ENCODE measurements at regions not wholly inside any gene's neighbourhood (a gene's known extent, or its start where the extent isn't known, plus 50 kb on each side); places are given as distances from the start of the nearest gene placed in this dataset.

DNA sequence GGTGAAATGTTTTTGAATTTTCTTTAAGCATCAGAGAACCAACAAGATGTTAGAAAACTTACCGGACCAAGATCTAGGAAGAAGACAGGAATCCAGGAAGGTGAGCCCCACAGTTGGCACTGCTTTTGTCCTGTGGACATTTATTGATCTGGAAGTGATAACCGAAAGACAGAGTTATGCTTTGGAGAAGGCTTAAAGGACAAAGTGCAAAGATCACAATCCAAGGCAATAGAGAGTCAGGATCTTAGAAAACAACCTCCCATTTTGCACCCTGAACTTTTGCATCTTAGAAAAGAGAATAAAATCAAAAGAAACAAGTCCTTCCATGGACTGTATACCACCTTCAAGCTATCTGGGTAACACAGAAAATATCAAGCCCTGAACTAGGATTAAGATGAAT, 129.4 kb upstream of the SRD5A2 start:
- DNase-seq (no peak), ATAC-seq (no peak)
- no peaks in the 10 kb centered on the region for H3K36me3 ChIP-seq
- no peaks in the 10 kb centered on the region for H3K9me3 ChIP-seq
- H3K27me3 ChIP-seq (ENCODE audit: low read depth): no peaks in the 10 kb centered on the region
- intact Hi-C loops (cut with DNase I): no loop called here
- H3K4me1 ChIP-seq: no peaks in the 10 kb centered on the region
- no peak overlapping the region for H3K27ac ChIP-seq
- no peak overlapping the region for H3K4me3 ChIP-seq
- no peak for TF ChIP-seq CTCF (IDR thresholded peaks at IDR 0.05)

DNA sequence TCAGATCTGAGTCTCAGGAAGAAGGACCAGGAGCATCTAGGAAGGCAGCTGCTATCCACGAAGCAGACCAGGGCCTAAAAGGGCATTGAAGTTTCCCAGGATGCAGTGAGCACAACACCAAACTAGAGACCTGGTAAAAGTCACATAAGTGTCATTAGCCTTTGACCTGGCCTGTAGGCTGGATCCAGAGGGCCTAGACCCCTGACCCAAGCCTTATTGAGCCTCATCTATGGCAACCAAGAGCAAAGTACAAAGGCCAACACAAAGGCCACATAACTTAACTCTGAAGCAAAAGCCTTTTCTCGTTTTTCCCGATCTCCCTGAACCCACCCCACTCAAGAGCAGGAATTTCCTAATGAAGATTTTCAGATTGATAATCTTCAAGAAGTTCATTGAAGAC, 127.3 kb upstream of the SRD5A2 start:
- Histone ChIP-seq H3K9me3 (no peaks in the 10 kb centered on the region), H3K4me3 (no peak overlapping the region), H3K36me3 (no peaks in the 10 kb centered on the region), H3K27ac (no peak overlapping the region), H3K27me3 (ENCODE audit: low read depth) (no peaks in the 10 kb centered on the region), H3K4me1 (no peaks in the 10 kb centered on the region)
- no peak for DNase-seq
- TF ChIP-seq CTCF (IDR thresholded peaks at IDR 0.05): no peak
- intact Hi-C loops (cut with DNase I): no loop called here
- ATAC-seq: no peak

DNA sequence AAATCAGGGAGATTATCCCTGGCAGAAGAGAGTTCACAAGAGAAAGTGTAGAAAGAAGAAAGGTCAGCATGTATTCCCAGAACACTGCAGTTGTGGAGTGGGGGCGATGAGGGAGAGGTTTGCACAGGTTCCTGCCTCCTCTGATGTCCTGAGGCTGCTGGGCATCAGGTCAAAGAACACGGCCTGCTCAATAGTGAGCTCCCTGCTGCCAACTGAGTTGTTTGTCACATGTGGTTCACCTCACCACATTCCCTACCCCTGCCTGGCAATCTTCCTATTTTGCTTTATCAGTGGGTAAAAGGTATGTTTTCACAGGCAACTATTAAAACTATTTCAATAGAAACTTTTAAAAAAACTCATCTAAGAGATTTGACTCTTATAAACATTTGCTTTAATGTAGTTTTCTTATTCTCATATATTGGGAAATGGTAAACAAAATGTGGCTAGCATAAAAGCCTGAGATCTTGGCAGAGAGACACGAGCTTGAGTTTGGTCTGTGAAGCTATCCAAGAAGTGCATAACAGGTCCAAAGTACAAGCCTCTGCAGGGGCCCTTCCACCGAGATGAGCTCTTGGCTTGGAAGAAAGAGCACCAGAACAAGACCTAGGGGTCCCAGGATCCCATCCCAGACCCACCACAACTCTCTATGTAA, 123.9 kb upstream of the SRD5A2 start:
- H3K36me3 ChIP-seq: no peaks in the 10 kb centered on the region
- no peak for TF ChIP-seq CTCF (IDR thresholded peaks at IDR 0.05)

GRCh38 chr2:31703253-31703652, 122.5 kb upstream of the SRD5A2 start:
- intact Hi-C loops (cut with DNase I): no loop called here
- DNase-seq (no peak), ATAC-seq (no peak)
- Histone ChIP-seq H3K9me3 (no peaks in the 10 kb centered on the region), H3K4me1 (no peaks in the 10 kb centered on the region), H3K27me3 (ENCODE audit: low read depth) (no peaks in the 10 kb centered on the region), H3K27ac (no peak overlapping the region), H3K36me3 (no peaks in the 10 kb centered on the region), H3K4me3 (no peak overlapping the region)
- TF ChIP-seq CTCF (IDR thresholded peaks at IDR 0.05): no peak

More for the DNA sequence above, 123.9 kb upstream of the SRD5A2 start:
- intact Hi-C loops (cut with DNase I): no loop called here
- ATAC-seq (no peak), DNase-seq (no peak)
- Histone ChIP-seq H3K27me3 (ENCODE audit: low read depth) (no peaks in the 10 kb centered on the region), H3K4me1 (no peaks in the 10 kb centered on the region), H3K4me3 (no peak overlapping the region), H3K27ac (no peak overlapping the region), H3K9me3 (no peaks in the 10 kb centered on the region)

DNA sequence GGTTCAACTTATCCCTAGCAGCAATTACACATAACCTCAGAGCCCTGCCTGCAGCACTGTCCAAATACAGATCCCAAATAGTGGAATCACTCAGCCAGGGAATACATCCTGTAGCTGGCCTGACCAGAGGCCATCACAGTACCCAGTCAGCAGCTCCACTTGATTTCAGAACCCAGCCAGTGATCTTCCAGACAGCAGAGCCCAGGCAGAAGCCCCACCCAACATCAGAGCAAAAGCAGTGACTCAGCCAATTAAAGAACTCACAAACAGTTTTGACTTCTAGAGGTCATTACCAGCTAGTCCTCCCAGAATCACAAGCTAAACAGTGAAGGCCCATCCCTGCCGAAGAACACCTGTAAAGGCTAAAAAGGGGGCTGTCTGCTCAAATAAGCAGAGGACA, 118.0 kb upstream of the SRD5A2 start:
- DNase-seq (no peak), ATAC-seq (no peak)
- TF ChIP-seq CTCF (IDR thresholded peaks at IDR 0.05): no peak
- Histone ChIP-seq H3K4me3 (no peak overlapping the region), H3K27me3 (ENCODE audit: low read depth) (no peaks in the 10 kb centered on the region), H3K36me3 (no peaks in the 10 kb centered on the region), H3K9me3 (peaks cover 26% of the 10 kb centered on the region), H3K27ac (no peak overlapping the region), H3K4me1 (no peaks in the 10 kb centered on the region)
- intact Hi-C loops (cut with DNase I): no loop called here

Measured in lower lobe of right lung (tissue), 2 donors.